ENCODE measurements at regions not wholly inside any gene's neighbourhood (a gene's known extent, or its start where the extent isn't known, plus 50 kb on each side); places are given as distances from the start of the nearest gene placed in this dataset.
"Not testable (repeated sequence)": the region's sequence is repeated elsewhere in the genome, so short reads cannot be mapped to it uniquely, and the experiment has no call there.

- no peak for DNase-seq (ENCODE audit: low spot score)
Observed at GRCh38 chr6:132045877-132046276, 94.7 kb upstream of the CCN2 start.

GRCh38 chr6:132043148-132043547 lies 92.0 kb upstream of the CCN2 start:
- no peak for DNase-seq (ENCODE audit: low spot score)

GRCh38 chr6:132041706-132042105 lies 90.5 kb upstream of the CCN2 start:
- DNase-seq (ENCODE audit: low spot score), result no peak

- no peak for DNase-seq (ENCODE audit: low spot score)
Observed at GRCh38 chr6:132028029-132028428, 76.9 kb upstream of the CCN2 start.

- DNase-seq (ENCODE audit: low spot score), result no peak
Observed at GRCh38 chr6:132025468-132025867, 74.3 kb upstream of the CCN2 start.

GRCh38 chr6:132023490-132023889 lies 72.3 kb upstream of the CCN2 start:
- DNase-seq (ENCODE audit: low spot score), result no peak

GRCh38 chr6:132021552-132022375 lies 70.6 kb upstream of the CCN2 start:
- DNase-seq (ENCODE audit: low spot score), result peak; percentile 15

GRCh38 chr6:132020918-132021317 lies 69.7 kb upstream of the CCN2 start:
- not testable (repeated sequence) for DNase-seq (ENCODE audit: low spot score)

GRCh38 chr6:132020138-132020581 lies 69.0 kb upstream of the CCN2 start:
- no peak for DNase-seq (ENCODE audit: low spot score)

GRCh38 chr6:132019586-132019985 lies 68.4 kb upstream of the CCN2 start:
- DNase-seq (ENCODE audit: low spot score), result no peak

GRCh38 chr6:132017942-132018341 lies 66.8 kb upstream of the CCN2 start:
- DNase-seq (ENCODE audit: low spot score), result no peak

- DNase-seq (ENCODE audit: low spot score), result no peak
Observed at GRCh38 chr6:132016396-132016795, 65.2 kb upstream of the CCN2 start.

- no peak for DNase-seq (ENCODE audit: low spot score)
Observed at GRCh38 chr6:132011582-132011981, 60.4 kb upstream of the CCN2 start.

GRCh38 chr6:132009175-132009574 lies 58.0 kb upstream of the CCN2 start:
- no peak for DNase-seq (ENCODE audit: low spot score)

GRCh38 chr6:132007474-132008190 lies 56.5 kb upstream of the CCN2 start:
- DNase-seq (ENCODE audit: low spot score), result no peak

GRCh38 chr6:132005178-132005577 lies 54.0 kb upstream of the CCN2 start:
- no peak for DNase-seq (ENCODE audit: low spot score)

GRCh38 chr6:132004668-132005067 lies 53.5 kb upstream of the CCN2 start:
- no peak for DNase-seq (ENCODE audit: low spot score)

- no peak for DNase-seq (ENCODE audit: low spot score)
Observed at GRCh38 chr6:132003516-132004178, 52.5 kb upstream of the CCN2 start.

Data from COLO829 (cell line).